ENCODE measurements at regions not wholly inside any gene's neighbourhood (a gene's known extent, or its start where the extent isn't known, plus 50 kb on each side); places are given as distances from the start of the nearest gene placed in this dataset.

DNA sequence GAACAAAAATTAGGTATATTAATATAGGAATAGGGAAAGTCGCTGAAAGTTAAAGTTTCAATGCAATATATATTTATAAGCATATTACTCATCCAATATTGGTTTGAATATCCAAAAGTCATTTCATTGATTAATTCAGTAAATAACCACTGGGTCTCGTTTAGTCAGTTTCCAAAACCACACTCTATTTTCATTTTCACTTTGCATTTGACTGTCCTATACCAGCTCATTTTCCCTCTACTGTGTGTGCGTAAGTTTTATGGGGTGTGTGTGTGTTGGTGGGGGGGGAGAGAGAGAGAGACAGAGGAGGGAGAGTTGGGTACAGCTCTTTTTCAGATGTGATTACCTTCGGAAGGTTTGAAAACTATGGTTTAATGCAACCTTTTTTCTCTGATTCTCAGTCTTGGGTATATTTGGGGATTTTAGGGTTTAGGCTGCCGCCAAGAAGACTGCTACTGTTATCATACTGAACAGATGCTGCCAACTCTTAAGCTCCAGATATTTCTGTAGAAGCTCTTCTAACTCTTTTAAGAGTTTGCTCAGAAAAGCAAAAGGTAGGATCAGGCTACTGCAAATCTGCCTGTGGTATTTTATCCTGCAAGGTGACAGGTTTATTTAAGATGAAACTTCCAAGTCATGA is 1427.4 kb downstream of the PCDH7 start:
- no TSS peak for BruUV-seq (replicated peaks)
- no peak overlapping the region for H3K27ac Mint-ChIP-seq (ENCODE audit: unreplicated experiment)
- TF ChIP-seq CTCF (IDR thresholded peaks at IDR 0.05; ENCODE audit: unreplicated experiment), result no peak
- no peaks in the 10 kb centered on the region for H3K27me3 Mint-ChIP-seq (ENCODE audit: unreplicated experiment)
- no peaks in the 10 kb centered on the region for H3K4me1 Mint-ChIP-seq (ENCODE audit: low read depth, unreplicated experiment)
- no peak overlapping the region for H3K4me3 Mint-ChIP-seq (ENCODE audit: low read depth, unreplicated experiment)
- CTCF ChIA-PET, result interaction anchor here (0.7 kb wide), 1 partner anchor 1837 kb away, joined by 8 read pairs; no protein-coding TSS in a partner anchor
- H3K9me3 Mint-ChIP-seq (ENCODE audit: low read depth, unreplicated experiment), result no peaks in the 10 kb centered on the region
- H3K36me3 Mint-ChIP-seq (ENCODE audit: insufficient read depth, unreplicated experiment), result no peaks in the 10 kb centered on the region
- no peak for DNase-seq
- intact Hi-C loops (cut with micrococcal nuclease; ENCODE audit: unreplicated experiment), result no loop called here

GRCh38 chr4:32148111-32148666 is 1428.0 kb downstream of the PCDH7 start:
- no peaks in the 10 kb centered on the region for H3K4me1 Mint-ChIP-seq (ENCODE audit: low read depth, unreplicated experiment)
- no peak overlapping the region for H3K4me3 Mint-ChIP-seq (ENCODE audit: low read depth, unreplicated experiment)
- no peaks in the 10 kb centered on the region for H3K36me3 Mint-ChIP-seq (ENCODE audit: insufficient read depth, unreplicated experiment)
- H3K27me3 Mint-ChIP-seq (ENCODE audit: unreplicated experiment), result no peaks in the 10 kb centered on the region
- no peaks in the 10 kb centered on the region for H3K9me3 Mint-ChIP-seq (ENCODE audit: low read depth, unreplicated experiment)
- no peak for TF ChIP-seq CTCF (IDR thresholded peaks at IDR 0.05; ENCODE audit: unreplicated experiment)
- CTCF ChIA-PET, result no interaction called here
- BruUV-seq (replicated peaks), result no TSS peak
- intact Hi-C loops (cut with micrococcal nuclease; ENCODE audit: unreplicated experiment), result no loop called here
- DNase-seq, result no peak
- H3K27ac Mint-ChIP-seq (ENCODE audit: unreplicated experiment), result no peak overlapping the region

GRCh38 chr4:32158961-32159360 is 1438.8 kb downstream of the PCDH7 start:
- Mint-ChIP-seq H3K4me1 (ENCODE audit: low read depth, unreplicated experiment) (no peaks in the 10 kb centered on the region), H3K27me3 (ENCODE audit: unreplicated experiment) (no peaks in the 10 kb centered on the region), H3K27ac (ENCODE audit: unreplicated experiment) (no peak overlapping the region), H3K36me3 (ENCODE audit: insufficient read depth, unreplicated experiment) (no peaks in the 10 kb centered on the region), H3K4me3 (ENCODE audit: low read depth, unreplicated experiment) (no peak overlapping the region), H3K9me3 (ENCODE audit: low read depth, unreplicated experiment) (peaks cover 8% of the 10 kb centered on the region)
- intact Hi-C loops (cut with micrococcal nuclease; ENCODE audit: unreplicated experiment), result no loop called here
- no peak for TF ChIP-seq CTCF (IDR thresholded peaks at IDR 0.05; ENCODE audit: unreplicated experiment)
- CTCF ChIA-PET, result no interaction called here
- BruUV-seq (replicated peaks), result no TSS peak
- DNase-seq, result no peak

GRCh38 chr4:32161392-32161791 is 1441.2 kb downstream of the PCDH7 start:
- Mint-ChIP-seq H3K9me3 (ENCODE audit: low read depth, unreplicated experiment) (peaks cover 5% of the 10 kb centered on the region), H3K36me3 (ENCODE audit: insufficient read depth, unreplicated experiment) (no peaks in the 10 kb centered on the region), H3K4me3 (ENCODE audit: low read depth, unreplicated experiment) (no peak overlapping the region), H3K27me3 (ENCODE audit: unreplicated experiment) (no peaks in the 10 kb centered on the region), H3K27ac (ENCODE audit: unreplicated experiment) (no peak overlapping the region), H3K4me1 (ENCODE audit: low read depth, unreplicated experiment) (no peaks in the 10 kb centered on the region)
- no TSS peak for BruUV-seq (replicated peaks)
- no peak for DNase-seq
- CTCF ChIA-PET, result no interaction called here
- TF ChIP-seq CTCF (IDR thresholded peaks at IDR 0.05; ENCODE audit: unreplicated experiment), result no peak
- intact Hi-C loops (cut with micrococcal nuclease; ENCODE audit: unreplicated experiment), result no loop called here

All from Calu3 (cell line).